Testis (tissue), 2 donors: ENCODE measurements at regions not wholly inside any gene's neighbourhood (a gene's known extent, or its start where the extent isn't known, plus 50 kb on each side); places are given as distances from the start of the nearest gene placed in this dataset.

Experiments used
- POLR2A ChIP-seq: fragments of 450-650 bp; IDR thresholded peaks from one replicate; pipeline ENCODE4 v1.6.1; 2017; ENCODE audit warnings: antibody characterized with exemption, mild to moderate bottlenecking, moderate library complexity
- TF ChIP-seq, protein P1 (sequence below), 3 experiments: fragments of 450-650 bp in 2 of 3; fragments of 200-600 bp in 1 of 3; sonication (generic) in 1 of 3; IDR thresholded peaks; one replicate each; pipeline ENCODE4 v1.5.1; 2016 to 2019; ENCODE audit warnings: antibody characterized with exemption in 3 of 3, mild to moderate bottlenecking in 2 of 3, moderate library complexity in 1 of 3

DNA sequence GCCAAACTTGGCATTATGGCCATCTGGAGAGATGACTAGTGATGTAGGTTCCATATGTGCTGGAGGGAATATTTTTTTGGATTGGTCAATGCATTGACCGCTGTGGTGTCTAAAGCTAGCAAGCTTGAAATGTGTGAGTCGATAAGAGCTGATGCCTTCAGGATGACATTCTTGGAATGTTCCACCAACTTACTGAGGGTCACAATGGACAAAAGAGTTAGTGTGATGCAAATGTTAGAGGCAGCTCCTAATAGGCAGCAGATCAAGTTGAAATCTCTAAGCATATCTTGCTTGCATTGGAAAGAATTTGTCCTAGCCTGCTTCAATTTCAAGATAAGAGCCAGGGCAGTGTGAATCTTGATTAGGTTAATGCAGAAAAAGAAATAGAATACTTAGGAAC, 210.4 kb upstream of the AFF2 start:
- TF ChIP-seq, protein P1, sequence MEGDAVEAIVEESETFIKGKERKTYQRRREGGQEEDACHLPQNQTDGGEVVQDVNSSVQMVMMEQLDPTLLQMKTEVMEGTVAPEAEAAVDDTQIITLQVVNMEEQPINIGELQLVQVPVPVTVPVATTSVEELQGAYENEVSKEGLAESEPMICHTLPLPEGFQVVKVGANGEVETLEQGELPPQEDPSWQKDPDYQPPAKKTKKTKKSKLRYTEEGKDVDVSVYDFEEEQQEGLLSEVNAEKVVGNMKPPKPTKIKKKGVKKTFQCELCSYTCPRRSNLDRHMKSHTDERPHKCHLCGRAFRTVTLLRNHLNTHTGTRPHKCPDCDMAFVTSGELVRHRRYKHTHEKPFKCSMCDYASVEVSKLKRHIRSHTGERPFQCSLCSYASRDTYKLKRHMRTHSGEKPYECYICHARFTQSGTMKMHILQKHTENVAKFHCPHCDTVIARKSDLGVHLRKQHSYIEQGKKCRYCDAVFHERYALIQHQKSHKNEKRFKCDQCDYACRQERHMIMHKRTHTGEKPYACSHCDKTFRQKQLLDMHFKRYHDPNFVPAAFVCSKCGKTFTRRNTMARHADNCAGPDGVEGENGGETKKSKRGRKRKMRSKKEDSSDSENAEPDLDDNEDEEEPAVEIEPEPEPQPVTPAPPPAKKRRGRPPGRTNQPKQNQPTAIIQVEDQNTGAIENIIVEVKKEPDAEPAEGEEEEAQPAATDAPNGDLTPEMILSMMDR (IDR thresholded peaks at IDR 0.05): no peak
- TF ChIP-seq POLR2A: no peak
